Gastrocnemius medialis (tissue), 4 donors: ENCODE measurements at regions not wholly inside any gene's neighbourhood (a gene's known extent, or its start where the extent isn't known, plus 50 kb on each side); places are given as distances from the start of the nearest gene placed in this dataset.

Experiments used
- CTCF ChIP-seq, 5 experiments: fragments of 450-650 bp in 3 of 5; fragments of 200-600 bp in 2 of 5; sonication (generic) in 2 of 5; IDR thresholded peaks in 4 of 5; conservative IDR thresholded peaks in 1 of 5; 1 replicate in 4 of 5; 2 replicates in 1 of 5; pipeline ENCODE4 v1.5.1; 2016 to 2019; ENCODE audit warnings: antibody characterized with exemption in 5 of 5, mild to moderate bottlenecking in 3 of 5, moderate library complexity in 3 of 5
- POLR2A ChIP-seq, 2 donors: fragments of 450-650 bp; IDR thresholded peaks; one replicate each; pipeline ENCODE4 v1.6.1; 2017; ENCODE audit warnings: antibody characterized with exemption in 2 of 2, mild to moderate bottlenecking in 2 of 2, moderate library complexity in 2 of 2

- no peak for TF ChIP-seq CTCF (IDR thresholded peaks at IDR 0.05 in 4 of 5, conservative IDR thresholded peaks at IDR 0.05 in 1 of 5)
- no peak for TF ChIP-seq POLR2A (IDR thresholded peaks at IDR 0.05)
Observed at GRCh38 chr20:60900618-60901017, 351.4 kb upstream of the CDH4 start.
